HG03520 (cell line): ENCODE measurements at regions not wholly inside any gene's neighbourhood (a gene's known extent, or its start where the extent isn't known, plus 50 kb on each side); places are given as distances from the start of the nearest gene placed in this dataset.

Experiments used
- ATAC-seq: cut with Tn5 transposase; IDR thresholded peaks from one replicate; pipeline ENCODE4 v1.9.1; 2021; ENCODE audit warnings: mild to moderate bottlenecking, moderate library complexity; ENCODE audit not compliant: unreplicated experiment

GRCh38 chr6:149264629-149265028 is 52.9 kb upstream of the TAB2 start:
- ATAC-seq, result no peak

- ATAC-seq, result no peak
Measured at GRCh38 chr6:149265945-149266344, 51.6 kb upstream of the TAB2 start.

- ATAC-seq, result peak; percentile 66
Measured at GRCh38 chr6:149266659-149267058, 50.9 kb upstream of the TAB2 start.

GRCh38 chr6:149267072-149267471 is 50.4 kb upstream of the TAB2 start:
- no peak for ATAC-seq

- no peak for ATAC-seq
Measured at GRCh38 chr6:149267513-149268043, 49.9 kb upstream of the TAB2 start.
